ENCODE measurements at regions not wholly inside any gene's neighbourhood (a gene's known extent, or its start where the extent isn't known, plus 50 kb on each side); places are given as distances from the start of the nearest gene placed in this dataset.

DNA sequence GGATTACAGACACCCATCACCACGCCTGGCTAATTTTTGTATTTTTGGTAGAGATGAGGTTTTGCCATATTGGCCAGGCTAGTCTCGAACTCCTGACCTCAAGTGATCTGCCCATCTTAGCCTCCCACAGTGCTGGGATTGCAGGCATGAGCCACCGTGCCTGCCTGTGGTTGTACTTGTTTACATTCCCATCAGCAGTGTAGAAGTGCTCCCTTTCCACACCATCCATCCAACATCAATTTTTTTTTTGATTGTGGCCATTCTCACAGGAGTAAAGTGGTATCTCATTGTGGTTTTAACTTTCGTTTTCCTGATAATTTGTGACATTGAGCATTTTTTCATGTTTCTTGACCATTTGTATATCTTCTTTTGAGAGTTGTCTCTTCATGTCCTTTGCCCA, 1019.4 kb upstream of the SLC10A2 start:
- TF ChIP-seq, protein P1, sequence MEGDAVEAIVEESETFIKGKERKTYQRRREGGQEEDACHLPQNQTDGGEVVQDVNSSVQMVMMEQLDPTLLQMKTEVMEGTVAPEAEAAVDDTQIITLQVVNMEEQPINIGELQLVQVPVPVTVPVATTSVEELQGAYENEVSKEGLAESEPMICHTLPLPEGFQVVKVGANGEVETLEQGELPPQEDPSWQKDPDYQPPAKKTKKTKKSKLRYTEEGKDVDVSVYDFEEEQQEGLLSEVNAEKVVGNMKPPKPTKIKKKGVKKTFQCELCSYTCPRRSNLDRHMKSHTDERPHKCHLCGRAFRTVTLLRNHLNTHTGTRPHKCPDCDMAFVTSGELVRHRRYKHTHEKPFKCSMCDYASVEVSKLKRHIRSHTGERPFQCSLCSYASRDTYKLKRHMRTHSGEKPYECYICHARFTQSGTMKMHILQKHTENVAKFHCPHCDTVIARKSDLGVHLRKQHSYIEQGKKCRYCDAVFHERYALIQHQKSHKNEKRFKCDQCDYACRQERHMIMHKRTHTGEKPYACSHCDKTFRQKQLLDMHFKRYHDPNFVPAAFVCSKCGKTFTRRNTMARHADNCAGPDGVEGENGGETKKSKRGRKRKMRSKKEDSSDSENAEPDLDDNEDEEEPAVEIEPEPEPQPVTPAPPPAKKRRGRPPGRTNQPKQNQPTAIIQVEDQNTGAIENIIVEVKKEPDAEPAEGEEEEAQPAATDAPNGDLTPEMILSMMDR (IDR thresholded peaks at IDR 0.05) = no peak
- no peak for TF ChIP-seq POLR2A (IDR thresholded peaks at IDR 0.05)

Measured in lower leg skin (tissue), 3 donors.